ENCODE measurements at regions not wholly inside any gene's neighbourhood (a gene's known extent, or its start where the extent isn't known, plus 50 kb on each side); places are given as distances from the start of the nearest gene placed in this dataset.

GRCh38 chr18:11495441-11495840 lies 114.0 kb upstream of the SLC35G4 start:
- CTCF ChIA-PET, result no interaction called here
- H3K4me3 ChIP-seq (ENCODE audit: low read depth, low read length), result no peak overlapping the region
- no peak for DNase-seq (ENCODE audit: low read depth, low spot score)
- POLR2A ChIA-PET, result no interaction called here
- TF ChIP-seq, protein P1, sequence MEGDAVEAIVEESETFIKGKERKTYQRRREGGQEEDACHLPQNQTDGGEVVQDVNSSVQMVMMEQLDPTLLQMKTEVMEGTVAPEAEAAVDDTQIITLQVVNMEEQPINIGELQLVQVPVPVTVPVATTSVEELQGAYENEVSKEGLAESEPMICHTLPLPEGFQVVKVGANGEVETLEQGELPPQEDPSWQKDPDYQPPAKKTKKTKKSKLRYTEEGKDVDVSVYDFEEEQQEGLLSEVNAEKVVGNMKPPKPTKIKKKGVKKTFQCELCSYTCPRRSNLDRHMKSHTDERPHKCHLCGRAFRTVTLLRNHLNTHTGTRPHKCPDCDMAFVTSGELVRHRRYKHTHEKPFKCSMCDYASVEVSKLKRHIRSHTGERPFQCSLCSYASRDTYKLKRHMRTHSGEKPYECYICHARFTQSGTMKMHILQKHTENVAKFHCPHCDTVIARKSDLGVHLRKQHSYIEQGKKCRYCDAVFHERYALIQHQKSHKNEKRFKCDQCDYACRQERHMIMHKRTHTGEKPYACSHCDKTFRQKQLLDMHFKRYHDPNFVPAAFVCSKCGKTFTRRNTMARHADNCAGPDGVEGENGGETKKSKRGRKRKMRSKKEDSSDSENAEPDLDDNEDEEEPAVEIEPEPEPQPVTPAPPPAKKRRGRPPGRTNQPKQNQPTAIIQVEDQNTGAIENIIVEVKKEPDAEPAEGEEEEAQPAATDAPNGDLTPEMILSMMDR (IDR thresholded peaks at IDR 0.05; ENCODE audit: insufficient read depth, low read length, missing control alignments), result no peak

GRCh38 chr18:11494107-11494506 lies 115.3 kb upstream of the SLC35G4 start:
- DNase-seq (ENCODE audit: low read depth, low spot score), result no peak
- H3K4me3 ChIP-seq (ENCODE audit: low read depth, low read length), result no peak overlapping the region
- ChIA-PET CTCF (no interaction called here), POLR2A (no interaction called here)
- TF ChIP-seq, protein P1 (IDR thresholded peaks at IDR 0.05; ENCODE audit: insufficient read depth, low read length, missing control alignments), result no peak

DNA sequence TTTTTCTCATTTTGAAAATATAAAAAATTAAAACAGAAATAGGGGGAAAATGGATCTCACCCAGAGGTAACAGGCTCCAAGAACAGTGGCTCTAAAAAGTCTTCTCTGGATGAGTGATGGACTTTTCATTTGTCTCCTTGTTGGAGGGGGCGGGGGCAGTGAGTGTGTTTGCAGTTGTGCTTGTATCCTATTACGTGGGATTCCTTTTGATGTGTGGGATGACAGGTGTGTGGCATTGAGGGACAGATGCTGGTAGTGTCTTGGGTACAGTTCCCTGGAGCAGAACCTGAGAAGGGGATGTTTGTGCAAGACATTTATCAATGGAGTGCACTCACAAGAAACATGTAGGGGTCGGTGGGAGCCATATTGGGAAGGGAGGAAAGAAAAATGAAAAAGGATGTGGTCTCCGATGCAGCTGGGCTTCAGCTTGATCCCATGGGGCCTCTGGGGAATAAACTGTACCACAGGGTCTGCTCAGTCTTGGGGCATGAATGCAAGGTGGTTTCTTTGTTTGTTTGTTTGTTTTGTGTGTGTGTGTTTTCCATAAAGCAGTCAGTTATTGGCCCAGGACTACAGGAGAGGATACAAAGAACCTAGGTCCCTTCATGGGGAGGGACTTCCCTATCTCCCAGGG lies 120.0 kb upstream of the SLC35G4 start:
- no peak for DNase-seq (ENCODE audit: low read depth, low spot score)
- ChIA-PET POLR2A (no interaction called here), CTCF (no interaction called here)
- no peak overlapping the region for H3K4me3 ChIP-seq (ENCODE audit: low read depth, low read length)
- TF ChIP-seq, protein P1 (IDR thresholded peaks at IDR 0.05; ENCODE audit: insufficient read depth, low read length, missing control alignments), result no peak

GRCh38 chr18:11488175-11488574 lies 121.2 kb upstream of the SLC35G4 start:
- DNase-seq (ENCODE audit: low read depth, low spot score), result peak; percentile 12

GRCh38 chr18:11487390-11487789 lies 122.0 kb upstream of the SLC35G4 start:
- DNase-seq (ENCODE audit: low read depth, low spot score), result no peak
- ChIA-PET CTCF (no interaction called here), POLR2A (no interaction called here)
- TF ChIP-seq, protein P1 (IDR thresholded peaks at IDR 0.05; ENCODE audit: insufficient read depth, low read length, missing control alignments), result no peak
- no peak overlapping the region for H3K4me3 ChIP-seq (ENCODE audit: low read depth, low read length)

More at GRCh38 chr18:11488175-11488574, 121.2 kb upstream of the SLC35G4 start:
- POLR2A ChIA-PET, result no interaction called here
- CTCF ChIA-PET, result no interaction called here
- H3K4me3 ChIP-seq (ENCODE audit: low read depth, low read length), result no peak overlapping the region
- TF ChIP-seq, protein P1 (IDR thresholded peaks at IDR 0.05; ENCODE audit: insufficient read depth, low read length, missing control alignments), result no peak

DNA sequence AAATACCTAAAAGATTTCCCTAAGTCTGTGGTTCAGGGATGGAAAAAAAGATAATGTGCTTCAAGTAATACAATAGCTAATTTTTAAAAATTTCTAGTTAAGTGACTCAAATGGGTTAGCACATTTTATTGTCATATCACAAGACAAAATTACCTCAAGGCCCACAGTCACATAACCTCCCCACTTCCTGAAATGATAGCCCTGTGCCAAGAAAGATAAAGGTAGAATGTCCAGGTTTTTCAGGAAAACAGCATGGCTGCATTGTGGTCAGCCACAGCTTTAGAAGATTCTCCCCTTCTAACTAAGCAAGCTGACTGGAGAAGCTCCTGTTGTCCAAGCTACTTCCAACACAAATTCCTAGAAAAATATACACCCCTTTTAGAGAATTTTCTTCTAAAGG lies 127.1 kb upstream of the SLC35G4 start:
- CTCF ChIA-PET, result interaction anchor here (0.8 kb wide), 1 partner anchor 14 kb away, joined by 3 read pairs; no protein-coding TSS in a partner anchor
- POLR2A ChIA-PET, result no interaction called here
- DNase-seq (ENCODE audit: low read depth, low spot score), result no peak
- no peak overlapping the region for H3K4me3 ChIP-seq (ENCODE audit: low read depth, low read length)
- TF ChIP-seq, protein P1 (IDR thresholded peaks at IDR 0.05; ENCODE audit: insufficient read depth, low read length, missing control alignments), result no peak
